HG03354 (cell line): ENCODE measurements at regions not wholly inside any gene's neighbourhood (a gene's known extent, or its start where the extent isn't known, plus 50 kb on each side); places are given as distances from the start of the nearest gene placed in this dataset.
"Not testable (repeated sequence)": the region's sequence is repeated elsewhere in the genome, so short reads cannot be mapped to it uniquely, and the experiment has no call there.

ENCODE experiments used
- ATAC-seq: cut with Tn5 transposase; IDR thresholded peaks from one replicate; pipeline ENCODE4 v1.9.1; 2021; ENCODE audit warnings: mild to moderate bottlenecking; ENCODE audit not compliant: unreplicated experiment, poor library complexity, severe bottlenecking

GRCh38 chrX:131693359-131693758 lies 149.5 kb downstream of the OR13H1 start:
- no peak for ATAC-seq

DNA sequence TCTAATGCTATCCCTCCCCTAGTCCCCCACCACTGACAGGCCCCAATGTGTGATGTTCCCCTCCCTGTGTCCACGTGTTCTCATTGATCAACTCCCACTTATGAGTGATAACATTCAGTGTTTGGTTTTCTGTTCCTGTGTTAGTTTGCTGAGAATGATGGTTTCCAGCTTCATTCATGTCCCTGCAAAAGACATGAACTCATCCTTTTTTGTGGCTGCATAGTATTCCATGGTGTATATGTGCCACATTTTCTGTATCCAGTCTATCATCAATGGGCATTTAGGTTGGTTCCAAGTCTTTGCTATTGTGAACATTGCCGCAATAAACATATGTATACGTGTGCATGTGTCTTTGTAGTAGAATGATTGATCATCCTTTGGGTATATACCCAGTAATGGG lies 153.1 kb downstream of the OR13H1 start:
- ATAC-seq = not testable (repeated sequence)

DNA sequence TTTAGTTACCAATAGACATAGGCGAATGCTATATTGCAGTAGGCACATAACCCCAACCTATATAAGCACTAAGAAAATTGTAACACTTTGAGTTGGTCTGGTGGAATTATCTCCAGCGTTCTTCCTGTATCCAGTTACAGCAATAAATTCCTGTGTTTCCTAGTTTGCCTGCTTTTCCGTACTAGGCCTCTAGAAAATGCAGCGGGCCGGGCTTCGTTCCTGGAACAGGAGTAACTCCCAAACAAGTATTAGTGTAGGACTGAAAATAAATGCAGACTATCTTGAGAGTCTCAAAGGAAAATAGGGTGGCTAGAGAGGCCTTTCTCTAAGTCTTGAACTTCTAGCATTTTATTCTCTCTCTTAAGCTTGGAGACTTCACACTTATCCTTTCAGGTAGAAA lies 159.8 kb downstream of the OR13H1 start:
- ATAC-seq = no peak

DNA sequence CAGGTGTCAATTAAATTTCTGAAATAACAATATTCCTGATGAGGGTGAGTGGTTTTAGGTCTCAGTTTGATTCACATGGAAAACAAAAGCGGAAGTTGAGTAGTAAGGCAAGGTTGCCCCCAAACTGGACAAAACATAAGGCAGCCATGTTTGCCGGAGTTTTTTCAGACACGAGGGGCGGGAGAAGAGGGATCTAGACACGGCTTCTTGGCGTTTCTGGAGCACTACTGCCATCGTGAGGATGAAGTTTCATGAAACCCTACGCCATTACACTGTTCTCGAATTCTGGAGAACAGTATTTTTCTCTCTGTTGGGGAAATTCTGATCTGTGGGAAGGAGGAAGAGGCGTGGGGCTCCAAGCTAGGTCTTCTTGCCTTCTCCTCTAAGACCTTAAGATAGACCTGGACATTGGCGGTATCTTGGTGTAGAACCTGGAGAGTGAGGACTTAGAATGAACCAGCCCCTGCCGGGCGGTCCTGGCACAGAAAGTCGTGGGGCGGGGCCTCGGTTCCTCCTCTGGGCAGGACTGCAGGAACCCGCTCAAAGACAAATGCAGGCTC lies 160.3 kb downstream of the OR13H1 start:
- peak; percentile 71 for ATAC-seq

- ATAC-seq = no peak
These were observed 165.7 kb downstream of the OR13H1 start for GRCh38 chrX:131709553-131709952.

DNA sequence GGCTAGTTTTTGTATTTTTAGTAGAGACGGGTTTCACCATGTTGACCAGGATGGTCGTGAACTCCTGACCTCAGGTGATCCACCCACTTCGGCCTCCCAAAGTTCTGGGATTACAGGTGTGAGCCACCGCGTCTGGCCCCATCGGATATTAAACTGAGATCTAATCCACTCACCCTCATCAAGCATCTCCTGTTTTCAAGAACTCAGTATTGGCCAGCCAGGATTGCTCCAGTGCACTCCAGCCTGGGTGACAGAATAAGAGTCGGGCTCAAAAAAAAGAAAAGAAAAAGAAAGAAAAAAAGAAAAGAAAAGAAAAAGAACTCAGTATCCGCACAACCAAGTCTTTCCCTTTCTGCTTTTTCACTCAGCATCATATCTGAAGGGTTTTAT lies 167.6 kb downstream of the OR13H1 start:
- ATAC-seq = no peak

- ATAC-seq = no peak
These were observed 179.8 kb downstream of the OR13H1 start for GRCh38 chrX:131723646-131724045.

DNA sequence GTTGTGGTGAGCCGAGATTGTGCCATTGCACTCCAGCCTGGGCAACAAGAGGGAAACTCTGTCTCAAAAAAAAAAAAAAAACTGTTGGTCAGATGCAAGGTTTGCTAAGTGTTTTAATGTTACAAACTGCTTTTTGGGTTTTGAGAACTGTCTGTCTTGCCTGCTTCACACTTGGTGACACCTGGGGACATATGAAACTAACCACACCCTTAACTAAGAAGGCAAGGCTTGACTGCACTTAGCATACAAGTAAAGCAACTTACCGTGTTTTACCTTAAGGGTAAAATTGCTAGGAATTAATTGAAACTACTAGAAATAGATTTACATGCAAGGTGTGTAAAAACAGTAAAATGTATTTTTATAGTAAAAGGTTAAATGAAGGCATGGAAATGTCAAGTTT lies 180.4 kb downstream of the OR13H1 start:
- no peak for ATAC-seq

GRCh38 chrX:131725001-131725654 lies 181.3 kb downstream of the OR13H1 start:
- ATAC-seq = no peak

DNA sequence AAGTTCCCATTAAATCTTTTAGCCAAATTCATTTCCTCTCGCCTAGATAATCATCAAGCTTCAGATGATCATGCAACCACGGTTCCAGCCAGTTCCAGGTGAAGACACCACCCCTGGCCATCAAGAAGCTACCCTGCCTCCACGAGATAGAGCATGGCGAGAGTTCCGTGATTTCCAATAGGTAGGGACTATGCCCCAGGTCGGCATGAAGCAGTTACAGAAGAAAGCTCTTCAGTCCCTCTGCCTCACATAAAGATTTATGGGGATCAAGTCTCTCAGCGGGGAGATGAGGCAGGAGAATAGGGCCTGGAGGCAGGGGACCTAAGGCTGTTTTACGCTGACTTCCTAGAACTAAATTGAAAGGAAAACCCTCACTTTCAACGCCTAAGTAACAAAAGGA lies 183.9 kb downstream of the OR13H1 start:
- ATAC-seq = no peak

DNA sequence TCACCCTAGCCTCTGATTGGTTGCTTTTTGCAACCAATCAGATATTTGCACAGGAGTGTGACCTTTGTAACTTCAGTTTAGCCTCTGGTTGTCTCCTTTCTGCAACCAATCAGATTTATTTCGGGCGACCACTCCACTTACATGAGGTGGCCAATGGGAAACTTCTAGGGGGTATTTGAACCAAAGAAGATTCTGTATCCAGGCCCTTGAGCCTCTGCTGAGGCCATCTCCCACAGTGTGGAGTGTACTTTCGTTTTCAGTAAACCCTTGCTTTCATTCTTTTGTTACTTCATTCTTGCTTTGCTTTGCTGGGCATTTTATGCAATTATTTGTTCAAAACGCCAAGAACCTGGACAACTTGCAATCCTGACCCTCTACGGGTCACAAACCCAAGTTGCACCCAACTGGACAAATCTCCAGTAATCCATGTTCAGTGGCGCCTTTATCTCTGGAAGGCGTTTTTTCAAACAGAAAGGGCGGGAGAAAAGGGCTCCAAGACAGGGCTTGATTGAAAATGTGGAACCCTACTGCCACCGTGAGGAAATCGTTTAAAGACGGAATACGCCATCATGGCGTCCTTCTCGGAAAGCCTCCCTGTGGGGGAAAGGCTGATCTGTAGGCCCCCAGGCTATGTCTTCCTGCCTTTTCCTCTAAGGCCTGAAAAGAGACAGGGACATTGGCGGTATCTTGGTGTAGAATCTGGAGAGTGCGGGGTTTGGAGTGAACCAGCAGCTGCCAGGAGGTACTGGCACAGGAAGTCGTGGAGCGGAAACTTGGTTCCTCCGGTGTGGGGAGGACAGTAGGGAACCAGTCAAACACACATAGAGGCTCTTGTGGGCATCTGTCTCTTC lies 184.6 kb downstream of the OR13H1 start:
- peak; percentile 71 for ATAC-seq

DNA sequence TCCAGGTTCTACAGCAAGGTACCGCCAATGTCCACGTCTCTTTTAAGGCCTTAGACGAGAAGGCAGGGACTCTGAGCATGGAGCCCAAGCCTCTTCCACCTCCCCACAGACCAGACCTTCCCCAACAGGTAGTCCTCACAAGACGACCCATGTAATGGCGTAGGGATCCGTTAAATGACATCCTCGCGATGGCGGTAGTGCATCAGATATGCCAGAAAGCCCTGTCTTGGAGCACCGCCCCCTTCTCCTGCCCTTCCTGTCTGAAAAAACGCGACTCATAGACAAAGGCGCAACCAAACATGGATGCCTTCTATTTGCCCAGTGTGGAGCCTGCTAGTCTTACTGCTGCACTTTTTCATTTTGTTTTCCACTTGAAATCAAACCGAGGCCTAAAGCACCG lies 185.4 kb downstream of the OR13H1 start:
- ATAC-seq = peak; percentile 68

GRCh38 chrX:131734621-131735020 lies 190.7 kb downstream of the OR13H1 start:
- peak; percentile 88 for ATAC-seq

GRCh38 chrX:131735127-131735526 lies 191.3 kb downstream of the OR13H1 start:
- ATAC-seq = no peak

GRCh38 chrX:131739823-131740222 lies 195.9 kb downstream of the OR13H1 start:
- ATAC-seq = no peak

DNA sequence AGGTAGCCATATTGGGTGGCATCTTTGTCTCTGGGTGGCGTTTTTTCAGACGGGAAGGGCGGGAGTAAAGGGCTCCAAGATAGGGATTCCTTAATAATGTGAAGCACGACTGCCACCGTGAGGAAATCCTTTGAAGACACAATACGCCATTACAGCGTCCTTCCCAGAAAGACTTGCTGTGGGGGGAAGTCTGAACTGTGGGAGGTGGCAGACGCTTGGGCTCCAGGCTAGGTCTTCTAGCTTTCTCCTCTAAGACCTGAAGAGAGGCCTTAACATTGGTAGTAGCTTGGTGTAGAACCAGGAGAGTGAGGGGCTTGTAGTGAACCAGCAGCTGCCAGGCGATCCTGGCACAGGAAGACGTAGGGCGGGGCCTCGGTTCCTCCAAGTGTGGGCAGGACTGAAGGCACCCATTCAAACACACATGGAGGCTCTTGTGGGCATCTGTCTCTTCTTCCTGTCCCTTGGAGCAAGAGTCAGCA lies 197.3 kb downstream of the OR13H1 start:
- peak; percentile 65 for ATAC-seq

DNA sequence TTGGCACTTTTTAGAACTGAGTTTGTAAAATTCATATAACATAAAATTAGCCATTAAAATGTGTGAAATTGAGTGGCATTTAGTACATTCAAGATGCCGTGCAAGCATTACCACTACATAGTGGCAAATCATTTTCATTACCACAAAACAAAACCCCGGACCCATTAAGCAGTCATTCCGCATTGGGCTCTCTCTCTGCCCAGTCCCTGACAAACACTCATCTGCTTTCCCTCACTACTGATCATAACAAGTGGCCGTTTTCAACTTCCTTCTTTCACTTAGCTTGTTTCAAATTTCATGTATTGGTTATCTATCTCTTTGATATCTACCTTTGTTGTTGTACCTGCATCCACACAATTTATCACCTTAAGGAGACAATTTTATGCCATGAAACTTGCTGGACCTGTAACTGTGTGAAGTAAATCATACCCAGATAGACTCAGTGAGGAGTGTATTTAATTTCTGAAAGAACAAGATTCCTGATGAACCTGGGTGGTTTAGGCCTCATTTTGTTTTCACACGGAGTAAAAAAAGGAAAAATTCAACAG lies 202.1 kb downstream of the OR13H1 start:
- peak; percentile 0 for ATAC-seq

DNA sequence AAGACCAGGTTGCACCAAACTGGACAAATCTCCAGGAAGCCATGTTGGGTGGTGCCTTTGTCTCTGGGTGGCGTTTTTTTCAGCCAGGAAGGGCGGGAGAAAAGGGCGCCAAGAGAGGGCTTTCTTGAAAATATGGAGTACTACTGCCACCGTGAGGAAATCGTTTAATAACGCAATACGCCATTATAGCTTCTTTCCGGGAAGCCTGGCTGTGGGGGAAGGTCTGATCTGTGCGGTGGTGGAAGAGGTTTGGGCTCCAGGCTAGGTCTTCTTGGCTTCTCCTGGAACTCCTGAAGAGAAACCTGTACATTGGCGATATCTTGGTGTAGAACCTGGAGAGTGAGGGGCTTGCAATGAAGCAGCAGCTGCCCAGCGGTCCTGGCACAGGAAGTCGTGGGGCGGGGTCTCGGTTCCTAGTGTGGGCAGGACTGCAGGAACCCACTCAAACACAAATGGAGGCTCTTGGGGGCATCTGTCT lies 202.7 kb downstream of the OR13H1 start:
- ATAC-seq = peak; percentile 63

- peak; percentile 58 for ATAC-seq
These were observed 203.3 kb downstream of the OR13H1 start for GRCh38 chrX:131747173-131747572.

GRCh38 chrX:131752493-131753198 lies 208.8 kb downstream of the OR13H1 start:
- ATAC-seq = peak; percentile 66
